GM12878 (cell line): ENCODE measurements at regions not wholly inside any gene's neighbourhood (a gene's known extent, or its start where the extent isn't known, plus 50 kb on each side); places are given as distances from the start of the nearest gene placed in this dataset.

Experiments
- ATAC-seq: fragments of 200-7000 bp; cut with Tn5 transposase; 3 replicates; pipeline ENCODE4 v1.9.1; 2020; ENCODE audit warnings: mild to moderate bottlenecking, moderate library complexity
- BruUV-seq: library from RNA; stranded (reverse); fragments of 400-500 nt; replicated peaks from 2 replicates; lab custom pipeline; 2021; lab: Mats Ljungman, UMichigan
- CTCF ChIA-PET: fragments of 300-600 bp; sonication (Branson Sonifier 250); formaldehyde crosslinking; extraction: SDS; loops from one replicate; lab custom pipeline; 2021; ENCODE audit warnings: inconsistent platforms; lab: Yijun Ruan, JAX
- POLR2A ChIA-PET: fragments of 350-600 bp; formaldehyde crosslinking; extraction: SDS; loops from one replicate; lab custom pipeline; 2021; ENCODE audit warnings: inconsistent platforms; lab: Charles Lee
- RAD21 ChIA-PET: fragments of 300-600 bp; sonication (Branson Sonifier 250); formaldehyde crosslinking; loops from one replicate; lab custom pipeline; 2023; ENCODE audit warnings: antibody characterized with exemption; ENCODE audit not compliant: unreplicated experiment; lab: Charles Lee
- SMC1A ChIA-PET: fragments of 300-600 bp; sonication (Branson Sonifier 250); formaldehyde crosslinking; loops from one replicate; lab custom pipeline; 2023; ENCODE audit not compliant: unreplicated experiment, uncharacterized antibody; lab: Charles Lee
- DNase-seq: peaks from one replicate; pipeline ENCODE4 v3.0.0-alpha.2; 2011; ENCODE audit warnings: low read depth, low spot score
- FAIRE-seq: peaks from 3 replicates; lab custom pipeline; 2011; peaks lifted over from hg19 to GRCh38; lab: Jason Lieb, UNC
- H2AFZ ChIP-seq: 2 replicates; pipeline ENCODE4 v1.6.0; 2011; ENCODE audit warnings: low read depth, low read length, control low read depth; ENCODE audit not compliant: control insufficient read depth
- H3K27ac ChIP-seq: 2 replicates; pipeline ENCODE4 v1.5.1; 2011; ENCODE audit warnings: control low read depth; ENCODE audit not compliant: control insufficient read depth, insufficient read depth
- H3K27me3 ChIP-seq, 2 experiments: replicated peaks in 1 of 2; 2 replicates each; pipeline versions ENCODE4 v1.6.0 to v1.6.1; 2011; ENCODE audit warnings: low read length in 1 of 2; ENCODE audit not compliant: control insufficient read depth in 2 of 2, insufficient read depth in 2 of 2
- H3K36me3 ChIP-seq, 2 experiments: 2 replicates each; pipeline ENCODE4 v1.5.1; 2011; ENCODE audit warnings: low read length in 1 of 2; ENCODE audit not compliant: control insufficient read depth in 2 of 2, insufficient read depth in 2 of 2
- H3K4me1 ChIP-seq: 2 replicates; pipeline ENCODE4 v1.6.1; 2011; ENCODE audit warnings: mild to moderate bottlenecking, low read length, moderate library complexity, mixed read lengths; ENCODE audit not compliant: control insufficient read depth, insufficient read depth
- H3K4me2 ChIP-seq: 2 replicates; pipeline ENCODE4 v1.6.0; 2011; ENCODE audit warnings: control low read depth; ENCODE audit not compliant: control insufficient read depth, insufficient read depth
- H3K4me3 ChIP-seq: fragments of 200-600 bp; sonication (generic); 2 replicates; pipeline ENCODE4 v1.5.1; 2016
- H3K79me2 ChIP-seq: 2 replicates; pipeline ENCODE4 v1.6.0; 2011; ENCODE audit warnings: low read length; ENCODE audit not compliant: control insufficient read depth, insufficient read depth
- H3K9ac ChIP-seq: 2 replicates; pipeline ENCODE4 v1.8.0; 2011; ENCODE audit warnings: low read length, control low read depth, mixed read lengths; ENCODE audit not compliant: control insufficient read depth, insufficient read depth
- H3K9me3 ChIP-seq: replicated peaks from 3 replicates; pipeline ENCODE4 v1.5.1; 2011; ENCODE audit warnings: mild to moderate bottlenecking, low read length; ENCODE audit not compliant: control insufficient read depth, insufficient read depth
- H4K20me1 ChIP-seq: 2 replicates; pipeline ENCODE4 v1.6.0; 2011; ENCODE audit not compliant: control insufficient read depth, insufficient read depth
- FOS ChIP-seq: IDR thresholded peaks from 3 replicates; pipeline ENCODE4 v1.6.1; 2011; ENCODE audit warnings: borderline replicate concordance; ENCODE audit not compliant: insufficient read length; ENCODE audit errors: extremely low read depth
- ZSCAN29 ChIP-seq: fragments of 450-650 bp; IDR thresholded peaks from 2 replicates; pipeline ENCODE4 v1.6.1; 2017; ENCODE audit warnings: mild to moderate bottlenecking, moderate library complexity
- WGBS: methylation state at CpG from one replicate; pipeline ENCODE4 v1.1.6; 2016; ENCODE audit warnings: low lambda C conversion rate; ENCODE audit not compliant: insufficient replicate concordance, insufficient coverage; ENCODE audit errors: missing lambda C conversion rate; 5-methylcytosine and 5-hydroxymethylcytosine counted together
- in situ Hi-C: fragments of 300-500 bp; cut with MboI; formaldehyde crosslinking; loops from 9 replicates; pipeline ENCODE4 v1.14.3; 2018; ENCODE audit warnings: mixed read lengths
- intact Hi-C: fragments of 100-400 bp; cut with micrococcal nuclease; formaldehyde crosslinking; loops from one replicate; pipeline ENCODE4 v1.14.2; 2022; ENCODE audit not compliant: unreplicated experiment
- TF ChIP-seq, protein P1 (sequence below): fragments of 450-650 bp; formaldehyde crosslinking; IDR thresholded peaks from 2 replicates; pipeline ENCODE4 v1.4.0; 2020; ENCODE audit warnings: mild to moderate bottlenecking, moderate library complexity

DNA sequence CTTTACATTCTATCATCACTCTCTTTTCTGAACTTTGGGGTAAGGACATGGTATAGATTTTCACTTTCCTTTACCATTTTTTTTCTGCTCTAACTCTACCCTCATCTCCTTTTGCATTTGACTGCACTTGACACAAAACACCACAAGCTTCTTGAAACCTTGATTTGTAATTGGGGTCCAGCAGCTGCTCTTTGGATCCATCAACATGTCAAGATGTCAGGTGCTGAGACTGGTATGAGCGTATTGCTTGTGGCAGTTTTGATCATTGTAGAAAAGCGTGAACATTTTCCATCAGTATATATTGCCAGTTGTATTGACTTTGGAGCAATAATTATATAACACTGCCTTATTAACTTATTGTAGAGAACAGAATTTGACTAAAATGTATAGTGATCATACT is 838.6 kb downstream of the TRHDE start:
- in situ Hi-C loops, result no loop called here
- H3K36me3 ChIP-seq, result no peaks in the 10 kb centered on the region
- no peaks in the 10 kb centered on the region for H3K4me1 ChIP-seq
- DNase-seq, result no peak
- no peaks in the 10 kb centered on the region for H4K20me1 ChIP-seq
- H3K27me3 ChIP-seq, result no peaks in the 10 kb centered on the region
- POLR2A ChIA-PET, result no interaction called here
- H3K9ac ChIP-seq, result no peak overlapping the region
- TF ChIP-seq, protein P1, sequence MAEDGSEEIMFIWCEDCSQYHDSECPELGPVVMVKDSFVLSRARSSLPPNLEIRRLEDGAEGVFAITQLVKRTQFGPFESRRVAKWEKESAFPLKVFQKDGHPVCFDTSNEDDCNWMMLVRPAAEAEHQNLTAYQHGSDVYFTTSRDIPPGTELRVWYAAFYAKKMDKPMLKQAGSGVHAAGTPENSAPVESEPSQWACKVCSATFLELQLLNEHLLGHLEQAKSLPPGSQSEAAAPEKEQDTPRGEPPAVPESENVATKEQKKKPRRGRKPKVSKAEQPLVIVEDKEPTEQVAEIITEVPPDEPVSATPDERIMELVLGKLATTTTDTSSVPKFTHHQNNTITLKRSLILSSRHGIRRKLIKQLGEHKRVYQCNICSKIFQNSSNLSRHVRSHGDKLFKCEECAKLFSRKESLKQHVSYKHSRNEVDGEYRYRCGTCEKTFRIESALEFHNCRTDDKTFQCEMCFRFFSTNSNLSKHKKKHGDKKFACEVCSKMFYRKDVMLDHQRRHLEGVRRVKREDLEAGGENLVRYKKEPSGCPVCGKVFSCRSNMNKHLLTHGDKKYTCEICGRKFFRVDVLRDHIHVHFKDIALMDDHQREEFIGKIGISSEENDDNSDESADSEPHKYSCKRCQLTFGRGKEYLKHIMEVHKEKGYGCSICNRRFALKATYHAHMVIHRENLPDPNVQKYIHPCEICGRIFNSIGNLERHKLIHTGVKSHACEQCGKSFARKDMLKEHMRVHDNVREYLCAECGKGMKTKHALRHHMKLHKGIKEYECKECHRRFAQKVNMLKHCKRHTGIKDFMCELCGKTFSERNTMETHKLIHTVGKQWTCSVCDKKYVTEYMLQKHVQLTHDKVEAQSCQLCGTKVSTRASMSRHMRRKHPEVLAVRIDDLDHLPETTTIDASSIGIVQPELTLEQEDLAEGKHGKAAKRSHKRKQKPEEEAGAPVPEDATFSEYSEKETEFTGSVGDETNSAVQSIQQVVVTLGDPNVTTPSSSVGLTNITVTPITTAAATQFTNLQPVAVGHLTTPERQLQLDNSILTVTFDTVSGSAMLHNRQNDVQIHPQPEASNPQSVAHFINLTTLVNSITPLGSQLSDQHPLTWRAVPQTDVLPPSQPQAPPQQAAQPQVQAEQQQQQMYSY, result no peak
- no peak for TF ChIP-seq FOS
- no peak for TF ChIP-seq ZSCAN29
- TF ChIP-seq, all 136 proteins: peak for 0
- no peak overlapping the region for H3K4me3 ChIP-seq
- 15% methylated on average over 2 of the region's 2 CpGs for WGBS
- RAD21 ChIA-PET, result no interaction called here
- no peaks in the 10 kb centered on the region for H3K9me3 ChIP-seq
- no peak overlapping the region for H3K4me2 ChIP-seq
- CTCF ChIA-PET, result no interaction called here
- intact Hi-C loops, result no loop called here
- ATAC-seq (no peak), FAIRE-seq (no peak)
- no peaks in the 10 kb centered on the region for H3K79me2 ChIP-seq
- H2AFZ ChIP-seq, result no peak overlapping the region
- no peak overlapping the region for H3K27ac ChIP-seq
- no TSS peak for BruUV-seq
- SMC1A ChIA-PET, result no interaction called here
